ENCODE measurements at regions not wholly inside any gene's neighbourhood (a gene's known extent, or its start where the extent isn't known, plus 50 kb on each side); places are given as distances from the start of the nearest gene placed in this dataset.
A peak's percentile ranks its signal among the peaks of the same experiment; 100 is the strongest.

GRCh38 chr15:70443486-70444273, 319.7 kb downstream of the UACA start:
- intact Hi-C loops (cut with DNase I): no loop called here
- no peak for TF ChIP-seq CTCF (IDR thresholded peaks at IDR 0.05)
- no peaks in the 10 kb centered on the region for H3K4me1 ChIP-seq
- ATAC-seq (no peak), FAIRE-seq (no peak), DNase-seq (no peak)
- no peaks in the 10 kb centered on the region for H3K9me3 ChIP-seq
- no peaks in the 10 kb centered on the region for H3K27me3 ChIP-seq
- no peak overlapping the region for H3K27ac ChIP-seq
- H3K36me3 ChIP-seq: no peaks in the 10 kb centered on the region
- H3K4me3 ChIP-seq: no peak overlapping the region
- WGBS, 2 donors: 55 to 59% methylated on average over 9 of the region's 9 CpGs

- intact Hi-C loops (cut with DNase I): no loop called here
- H3K4me3 ChIP-seq: no peak overlapping the region
- ATAC-seq (peak in 1 of 4 donors; percentile 28), DNase-seq (no peak), FAIRE-seq (no peak)
- no peaks in the 10 kb centered on the region for H3K27me3 ChIP-seq
- WGBS, 2 donors: 58 to 64% methylated on average over 13 of the region's 13 CpGs
- no peak overlapping the region for H3K27ac ChIP-seq
- no peaks in the 10 kb centered on the region for H3K9me3 ChIP-seq
- H3K36me3 ChIP-seq: no peaks in the 10 kb centered on the region
- no peaks in the 10 kb centered on the region for H3K4me1 ChIP-seq
- TF ChIP-seq CTCF (IDR thresholded peaks at IDR 0.05): no peak
Observed at GRCh38 chr15:70442616-70443321, 320.6 kb downstream of the UACA start.

- Histone ChIP-seq H3K27ac (no peak overlapping the region), H3K36me3 (no peaks in the 10 kb centered on the region), H3K9me3 (no peaks in the 10 kb centered on the region), H3K4me1 (no peaks in the 10 kb centered on the region), H3K27me3 (no peaks in the 10 kb centered on the region), H3K4me3 (no peak overlapping the region)
- ATAC-seq: no peak
- no peak for FAIRE-seq
- whole genome bisulfite sequencing, 2 donors: 74 to 80% methylated on average over 13 of the region's 13 CpGs
- no peak for TF ChIP-seq CTCF (IDR thresholded peaks at IDR 0.05)
- no peak for DNase-seq
- intact Hi-C loops (cut with DNase I): no loop called here
Observed at GRCh38 chr15:70442211-70442610, 321.1 kb downstream of the UACA start.

- intact Hi-C loops (cut with DNase I): no loop called here
- Histone ChIP-seq H3K27me3 (no peaks in the 10 kb centered on the region), H3K36me3 (no peaks in the 10 kb centered on the region), H3K27ac (no peak overlapping the region), H3K4me1 (no peaks in the 10 kb centered on the region), H3K9me3 (no peaks in the 10 kb centered on the region), H3K4me3 (no peak overlapping the region)
- ATAC-seq (no peak), DNase-seq (no peak), FAIRE-seq (no peak)
- no peak for TF ChIP-seq CTCF (IDR thresholded peaks at IDR 0.05)
- 84 to 94% methylated on average over 10 of the region's 10 CpGs for WGBS, 2 donors
Observed at GRCh38 chr15:70440416-70441138, 322.8 kb downstream of the UACA start.
